ENCODE measurements at regions not wholly inside any gene's neighbourhood (a gene's known extent, or its start where the extent isn't known, plus 50 kb on each side); places are given as distances from the start of the nearest gene placed in this dataset.

- no peak for TF ChIP-seq CTCF (IDR thresholded peaks at IDR 0.05; ENCODE audit: insufficient read depth, low read depth, low read length)
- no peak for TF ChIP-seq EZH2 (IDR thresholded peaks at IDR 0.05; ENCODE audit: insufficient read depth, low read length)
Observed at GRCh38 chr20:21862259-21862946, 156.9 kb downstream of the PAX1 start.

Measured in astrocyte (in vitro differentiated cells and primary cell).